ENCODE measurements at regions not wholly inside any gene's neighbourhood (a gene's known extent, or its start where the extent isn't known, plus 50 kb on each side); places are given as distances from the start of the nearest gene placed in this dataset.

GRCh38 chr14:104388541-104389325 lies 190.8 kb upstream of the C14orf180 start:
- no peak for TF ChIP-seq RAD21 (IDR thresholded peaks at IDR 0.05)
- TF ChIP-seq RXRA (IDR thresholded peaks at IDR 0.05) = no peak
- TF ChIP-seq CTCF (IDR thresholded peaks at IDR 0.05; ENCODE audit: low read depth, low read length, missing input control) = no peak
